ENCODE measurements at regions not wholly inside any gene's neighbourhood (a gene's known extent, or its start where the extent isn't known, plus 50 kb on each side); places are given as distances from the start of the nearest gene placed in this dataset.

GRCh38 chr2:128465246-128466170, 146.8 kb upstream of the HS6ST1 start:
- Mint-ChIP-seq H3K9me3 (ENCODE audit: unreplicated experiment) (peaks cover 14% of the 10 kb centered on the region), H3K4me1 (ENCODE audit: low read depth, unreplicated experiment) (no peaks in the 10 kb centered on the region), H3K27me3 (ENCODE audit: unreplicated experiment) (peaks cover 3% of the 10 kb centered on the region), H3K36me3 (ENCODE audit: unreplicated experiment) (peaks cover 20% of the 10 kb centered on the region), H3K27ac (ENCODE audit: unreplicated experiment) (no peak overlapping the region), H3K4me3 (ENCODE audit: unreplicated experiment) (no peak overlapping the region)
- no peak for TF ChIP-seq CTCF (IDR thresholded peaks at IDR 0.05; ENCODE audit: partially characterized antibody, unreplicated experiment)
- DNase-seq: no peak

GRCh38 chr2:128466376-128466775, 147.7 kb upstream of the HS6ST1 start:
- peaks cover 21% of the 10 kb centered on the region for H3K36me3 Mint-ChIP-seq (ENCODE audit: unreplicated experiment)
- peaks cover 3% of the 10 kb centered on the region for H3K27me3 Mint-ChIP-seq (ENCODE audit: unreplicated experiment)
- peaks cover 15% of the 10 kb centered on the region for H3K9me3 Mint-ChIP-seq (ENCODE audit: unreplicated experiment)
- H3K27ac Mint-ChIP-seq (ENCODE audit: unreplicated experiment): no peak overlapping the region
- H3K4me3 Mint-ChIP-seq (ENCODE audit: unreplicated experiment): no peak overlapping the region
- TF ChIP-seq CTCF (IDR thresholded peaks at IDR 0.05; ENCODE audit: partially characterized antibody, unreplicated experiment): no peak
- DNase-seq: no peak
- no peaks in the 10 kb centered on the region for H3K4me1 Mint-ChIP-seq (ENCODE audit: low read depth, unreplicated experiment)

- Mint-ChIP-seq H3K36me3 (ENCODE audit: unreplicated experiment) (peaks cover 17% of the 10 kb centered on the region), H3K9me3 (ENCODE audit: unreplicated experiment) (peaks cover 13% of the 10 kb centered on the region), H3K4me1 (ENCODE audit: low read depth, unreplicated experiment) (no peaks in the 10 kb centered on the region), H3K27me3 (ENCODE audit: unreplicated experiment) (peaks cover 3% of the 10 kb centered on the region), H3K27ac (ENCODE audit: unreplicated experiment) (no peak overlapping the region), H3K4me3 (ENCODE audit: unreplicated experiment) (no peak overlapping the region)
- no peak for DNase-seq
- TF ChIP-seq CTCF (IDR thresholded peaks at IDR 0.05; ENCODE audit: partially characterized antibody, unreplicated experiment): no peak
Measured at GRCh38 chr2:128466776-128467175, 148.1 kb upstream of the HS6ST1 start.

GRCh38 chr2:128467321-128467969, 148.8 kb upstream of the HS6ST1 start:
- Mint-ChIP-seq H3K36me3 (ENCODE audit: unreplicated experiment) (peaks cover 15% of the 10 kb centered on the region), H3K9me3 (ENCODE audit: unreplicated experiment) (peaks cover 14% of the 10 kb centered on the region), H3K27me3 (ENCODE audit: unreplicated experiment) (peaks cover 3% of the 10 kb centered on the region), H3K27ac (ENCODE audit: unreplicated experiment) (no peak overlapping the region), H3K4me3 (ENCODE audit: unreplicated experiment) (no peak overlapping the region), H3K4me1 (ENCODE audit: low read depth, unreplicated experiment) (no peaks in the 10 kb centered on the region)
- TF ChIP-seq CTCF (IDR thresholded peaks at IDR 0.05; ENCODE audit: partially characterized antibody, unreplicated experiment): no peak
- DNase-seq: no peak

All from glutamatergic neuron (in vitro differentiated cells).